Osteoblast (primary cell): ENCODE measurements at regions not wholly inside any gene's neighbourhood (a gene's known extent, or its start where the extent isn't known, plus 50 kb on each side); places are given as distances from the start of the nearest gene placed in this dataset.

Source experiments
- DNase-seq: peaks from one replicate; pipeline ENCODE4 v3.0.0; 2011; ENCODE audit warnings: low spot score, mixed read lengths; ENCODE audit not compliant: insufficient read length; ENCODE audit errors: missing footprints
- H2AFZ ChIP-seq: 2 replicates; pipeline ENCODE4 v1.6.0; 2011; ENCODE audit warnings: mild to moderate bottlenecking, low read length
- H3K27ac ChIP-seq: 2 replicates; pipeline ENCODE4 v1.5.1; 2011; ENCODE audit warnings: mild to moderate bottlenecking, low read depth, low read length, moderate library complexity
- H3K27me3 ChIP-seq: 2 replicates; pipeline ENCODE4 v1.6.0; 2012; ENCODE audit warnings: mild to moderate bottlenecking, control low read depth, inconsistent platforms, low read length, moderate library complexity; ENCODE audit not compliant: insufficient read depth
- H3K36me3 ChIP-seq: 2 replicates; pipeline ENCODE4 v1.5.1; 2011; ENCODE audit warnings: mild to moderate bottlenecking, low read length, control low read depth, moderate library complexity; ENCODE audit not compliant: insufficient read depth
- H3K4me1 ChIP-seq: 2 replicates; pipeline ENCODE4 v1.5.1; 2011; ENCODE audit warnings: mild to moderate bottlenecking, low read length, control low read depth, moderate library complexity; ENCODE audit not compliant: insufficient read depth
- H3K4me2 ChIP-seq: 2 replicates; pipeline ENCODE4 v1.6.0; 2011; ENCODE audit warnings: mild to moderate bottlenecking, low read length; ENCODE audit not compliant: insufficient read depth
- H3K4me3 ChIP-seq: fragments of 200-600 bp; sonication (generic); 3 replicates; pipeline ENCODE4 v1.5.1; 2012; ENCODE audit warnings: mild to moderate bottlenecking, low read length, inconsistent platforms; ENCODE audit not compliant: insufficient read depth
- H3K79me2 ChIP-seq: 2 replicates; pipeline ENCODE4 v1.6.0; 2012; ENCODE audit warnings: mild to moderate bottlenecking, low read length, control low read depth, inconsistent platforms; ENCODE audit not compliant: insufficient read depth
- H3K9me3 ChIP-seq: 2 replicates; pipeline ENCODE4 v1.5.1; 2011; ENCODE audit warnings: low read depth, low read length, control low read depth
- H4K20me1 ChIP-seq: 2 replicates; pipeline ENCODE4 v1.6.0; 2012; ENCODE audit warnings: mild to moderate bottlenecking, low read length, control low read depth; ENCODE audit not compliant: insufficient read depth
- TF ChIP-seq, protein P1 (sequence below): IDR thresholded peaks from 2 replicates; pipeline ENCODE4 v1.5.1; 2011; ENCODE audit warnings: mild to moderate bottlenecking, low read depth, low read length, moderate library complexity; ENCODE audit errors: extremely low read depth

DNA sequence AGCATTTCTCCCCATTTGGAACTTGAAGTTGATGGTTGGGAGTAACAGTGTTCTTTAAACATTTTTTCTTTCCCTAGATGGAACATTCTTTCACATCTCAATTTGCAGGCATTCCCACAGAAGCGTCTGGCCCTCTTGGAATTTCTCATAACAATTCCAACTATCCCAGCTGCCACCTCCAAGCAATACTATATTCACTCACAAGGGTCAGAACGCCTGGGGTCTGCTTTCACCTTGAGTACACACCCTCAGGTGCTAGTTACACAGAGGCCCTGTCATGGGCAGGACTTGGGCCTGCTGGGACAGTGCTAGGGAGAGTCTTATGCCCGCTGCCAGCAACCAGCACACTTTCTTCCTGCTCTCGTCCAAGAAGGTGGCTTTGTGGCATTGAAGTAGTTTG lies 136.5 kb downstream of the JCAD start:
- TF ChIP-seq, protein P1, sequence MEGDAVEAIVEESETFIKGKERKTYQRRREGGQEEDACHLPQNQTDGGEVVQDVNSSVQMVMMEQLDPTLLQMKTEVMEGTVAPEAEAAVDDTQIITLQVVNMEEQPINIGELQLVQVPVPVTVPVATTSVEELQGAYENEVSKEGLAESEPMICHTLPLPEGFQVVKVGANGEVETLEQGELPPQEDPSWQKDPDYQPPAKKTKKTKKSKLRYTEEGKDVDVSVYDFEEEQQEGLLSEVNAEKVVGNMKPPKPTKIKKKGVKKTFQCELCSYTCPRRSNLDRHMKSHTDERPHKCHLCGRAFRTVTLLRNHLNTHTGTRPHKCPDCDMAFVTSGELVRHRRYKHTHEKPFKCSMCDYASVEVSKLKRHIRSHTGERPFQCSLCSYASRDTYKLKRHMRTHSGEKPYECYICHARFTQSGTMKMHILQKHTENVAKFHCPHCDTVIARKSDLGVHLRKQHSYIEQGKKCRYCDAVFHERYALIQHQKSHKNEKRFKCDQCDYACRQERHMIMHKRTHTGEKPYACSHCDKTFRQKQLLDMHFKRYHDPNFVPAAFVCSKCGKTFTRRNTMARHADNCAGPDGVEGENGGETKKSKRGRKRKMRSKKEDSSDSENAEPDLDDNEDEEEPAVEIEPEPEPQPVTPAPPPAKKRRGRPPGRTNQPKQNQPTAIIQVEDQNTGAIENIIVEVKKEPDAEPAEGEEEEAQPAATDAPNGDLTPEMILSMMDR, result no peak
- Histone ChIP-seq H3K9me3 (no peaks in the 10 kb centered on the region), H3K4me2 (no peak overlapping the region)

DNA sequence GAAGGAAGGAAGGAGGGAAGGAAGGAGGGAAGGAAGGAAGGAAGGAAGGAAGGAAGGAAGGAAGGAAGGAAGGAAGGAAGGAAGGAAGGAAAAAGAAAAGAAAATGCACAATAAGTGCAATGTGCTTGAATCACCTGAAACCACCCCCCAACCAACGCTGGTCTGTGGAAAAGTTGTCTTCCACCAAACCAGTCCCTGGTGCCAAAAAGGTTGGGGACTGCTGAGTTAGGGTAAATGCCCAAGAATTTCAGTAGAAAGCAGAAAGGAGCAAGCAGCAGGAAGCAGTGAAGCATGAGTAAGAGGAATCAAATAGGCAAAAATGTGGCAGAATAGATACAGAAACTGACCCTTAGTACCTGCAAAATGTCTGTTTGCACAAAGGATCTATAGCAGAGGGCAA lies 137.2 kb downstream of the JCAD start:
- Histone ChIP-seq H4K20me1 (no peaks in the 10 kb centered on the region), H3K79me2 (no peaks in the 10 kb centered on the region), H3K4me2 (no peak overlapping the region), H3K27me3 (peaks cover 67% of the 10 kb centered on the region), H3K9me3 (no peaks in the 10 kb centered on the region), H3K36me3 (no peaks in the 10 kb centered on the region), H3K4me3 (no peak overlapping the region), H2AFZ (no peak overlapping the region), H3K27ac (no peak overlapping the region), H3K4me1 (peaks cover 6% of the 10 kb centered on the region)
- DNase-seq, result no peak
- TF ChIP-seq, protein P1, result no peak

More for the DNA sequence above, 136.5 kb downstream of the JCAD start:
- H2AFZ ChIP-seq, result no peak overlapping the region
- H4K20me1 ChIP-seq, result no peaks in the 10 kb centered on the region
- DNase-seq, result no peak
- H3K27me3 ChIP-seq, result peaks cover 65% of the 10 kb centered on the region
- no peak overlapping the region for H3K27ac ChIP-seq
- H3K79me2 ChIP-seq, result no peaks in the 10 kb centered on the region
- H3K4me3 ChIP-seq, result no peak overlapping the region
- no peaks in the 10 kb centered on the region for H3K36me3 ChIP-seq
- H3K4me1 ChIP-seq, result peaks cover 6% of the 10 kb centered on the region

DNA sequence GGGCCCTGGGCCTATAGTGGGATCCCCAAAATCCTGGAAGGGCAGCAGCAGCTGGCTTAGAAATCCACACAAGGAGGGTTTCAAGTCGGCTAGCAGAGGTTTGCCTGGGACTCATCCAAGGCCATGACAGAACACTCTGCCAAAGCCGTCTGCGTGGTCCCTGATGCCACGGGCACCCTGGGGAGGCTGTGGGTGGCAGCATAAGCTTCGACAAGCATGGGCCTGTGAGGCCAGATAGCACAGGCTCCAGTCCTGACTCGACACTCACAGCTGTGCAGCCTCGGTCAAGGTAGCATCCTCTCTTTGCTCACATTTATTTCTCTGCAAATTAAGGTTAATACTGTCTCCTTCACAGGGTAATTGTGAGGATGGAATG lies 138.3 kb downstream of the JCAD start:
- H3K36me3 ChIP-seq, result no peaks in the 10 kb centered on the region
- TF ChIP-seq, protein P1, result no peak
- H3K4me1 ChIP-seq, result peaks cover 6% of the 10 kb centered on the region
- no peaks in the 10 kb centered on the region for H3K9me3 ChIP-seq
- DNase-seq, result no peak
- H3K79me2 ChIP-seq, result no peaks in the 10 kb centered on the region
- peak overlapping the region; percentile 59 for H3K4me2 ChIP-seq
- H2AFZ ChIP-seq, result peak overlapping the region; percentile 75
- H3K27ac ChIP-seq, result no peak overlapping the region
- H3K4me3 ChIP-seq, result peak overlapping the region; percentile 46
- peaks cover 66% of the 10 kb centered on the region for H3K27me3 ChIP-seq
- H4K20me1 ChIP-seq, result no peaks in the 10 kb centered on the region

DNA sequence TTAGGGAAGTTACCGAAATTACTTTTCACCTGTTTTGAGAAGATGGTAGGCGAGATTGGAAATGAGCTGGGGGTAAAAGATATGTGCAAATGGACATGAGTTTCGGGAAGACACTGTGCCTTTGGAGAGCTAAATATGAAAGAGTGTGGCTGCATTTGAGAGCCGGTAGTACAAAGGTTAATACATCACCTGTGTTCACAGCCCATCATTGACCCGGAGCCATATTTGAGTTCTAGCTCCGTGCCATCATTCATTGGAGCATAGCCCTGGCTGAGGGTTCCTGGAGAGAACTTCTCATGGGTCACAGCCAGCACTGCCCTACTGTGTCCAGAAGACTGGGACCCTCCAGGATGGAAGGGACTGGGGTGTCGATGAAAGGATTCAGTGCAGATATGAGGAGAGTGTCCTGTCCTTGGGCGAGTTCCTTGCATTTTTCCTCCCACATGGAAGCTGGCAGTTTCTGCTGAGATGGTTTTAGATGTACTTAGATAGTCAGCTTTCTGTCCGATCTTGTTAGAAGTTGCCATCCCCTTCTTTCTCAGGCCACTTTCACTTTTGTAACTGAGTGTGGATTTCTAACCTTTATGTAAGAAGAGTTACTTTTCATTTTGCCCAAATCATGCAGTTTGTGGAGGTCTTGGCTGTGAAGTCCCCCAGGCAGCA lies 138.8 kb downstream of the JCAD start:
- peak overlapping the region; percentile 59 for H3K4me2 ChIP-seq
- H3K4me1 ChIP-seq, result peaks cover 6% of the 10 kb centered on the region
- no peak overlapping the region for H3K27ac ChIP-seq
- no peak for DNase-seq
- H3K79me2 ChIP-seq, result no peaks in the 10 kb centered on the region
- peak overlapping the region; percentile 75 for H2AFZ ChIP-seq
- H3K4me3 ChIP-seq, result peak overlapping the region; percentile 46
- H3K27me3 ChIP-seq, result peaks cover 64% of the 10 kb centered on the region
- TF ChIP-seq, protein P1, result no peak
- no peaks in the 10 kb centered on the region for H3K9me3 ChIP-seq
- no peaks in the 10 kb centered on the region for H4K20me1 ChIP-seq
- H3K36me3 ChIP-seq, result no peaks in the 10 kb centered on the region
